HK-2 (cell line): ENCODE measurements at regions not wholly inside any gene's neighbourhood (a gene's known extent, or its start where the extent isn't known, plus 50 kb on each side); places are given as distances from the start of the nearest gene placed in this dataset.
A peak's percentile ranks its signal among the peaks of the same experiment; 100 is the strongest.
"Not testable (repeated sequence)": the region's sequence is repeated elsewhere in the genome, so short reads cannot be mapped to it uniquely, and the experiment has no call there.

Experiments
- DNase-seq: peaks from one replicate; pipeline ENCODE4 v3.0.0-alpha.2; 2018; ENCODE audit not compliant: unreplicated experiment

GRCh38 chr1:25171013-25171412 lies 61.3 kb downstream of the SYF2 start:
- not testable (repeated sequence) for DNase-seq

- DNase-seq: no peak
Measured at GRCh38 chr1:25170439-25170838, 61.9 kb downstream of the SYF2 start.

- DNase-seq: no peak
Measured at GRCh38 chr1:25169610-25170009, 62.7 kb downstream of the SYF2 start.

GRCh38 chr1:25169168-25169567 lies 63.1 kb downstream of the SYF2 start:
- no peak for DNase-seq

- no peak for DNase-seq
Measured at GRCh38 chr1:25168193-25169071, 63.9 kb downstream of the SYF2 start.

GRCh38 chr1:25167269-25168192 lies 64.8 kb downstream of the SYF2 start:
- no peak for DNase-seq

GRCh38 chr1:25166847-25167246 lies 65.5 kb downstream of the SYF2 start:
- DNase-seq: no peak

- DNase-seq: no peak
Measured at GRCh38 chr1:25163986-25164385, 68.3 kb downstream of the SYF2 start.

GRCh38 chr1:25161981-25162380 lies 70.3 kb downstream of the SYF2 start:
- DNase-seq: no peak

GRCh38 chr1:25157846-25158245 lies 74.5 kb downstream of the SYF2 start:
- no peak for DNase-seq

GRCh38 chr1:25150985-25151495 lies 81.3 kb downstream of the SYF2 start:
- DNase-seq: no peak

GRCh38 chr1:25148673-25149300 lies 83.5 kb downstream of the SYF2 start:
- no peak for DNase-seq

- DNase-seq: peak; percentile 13
Measured at GRCh38 chr1:25146451-25146855, 85.8 kb downstream of the SYF2 start.

- peak; percentile 28 for DNase-seq
Measured at GRCh38 chr1:25145775-25146393, 86.4 kb downstream of the SYF2 start.

- DNase-seq: no peak
Measured at GRCh38 chr1:25140073-25140797, 92.1 kb downstream of the SYF2 start.

- no peak for DNase-seq
Measured at GRCh38 chr1:25137521-25138395, 94.5 kb downstream of the SYF2 start.

- no peak for DNase-seq
Measured at GRCh38 chr1:25137106-25137505, 95.2 kb downstream of the SYF2 start.

GRCh38 chr1:25135909-25136308 lies 96.4 kb downstream of the SYF2 start:
- DNase-seq: no peak

GRCh38 chr1:25134801-25135461 lies 97.4 kb downstream of the SYF2 start:
- DNase-seq: no peak
